T-helper 2 cell treated with Interferon-gamma antibody and Interleukin-4, amounts not matched to agents 5 μg/mL and 100 μg/mL, for 36 hours (primary cell): ENCODE measurements at regions not wholly inside any gene's neighbourhood (a gene's known extent, or its start where the extent isn't known, plus 50 kb on each side); places are given as distances from the start of the nearest gene placed in this dataset.
"Not testable (repeated sequence)": the region's sequence is repeated elsewhere in the genome, so short reads cannot be mapped to it uniquely, and the experiment has no call there.

Experiments
- DNase-seq: peaks from one replicate; pipeline ENCODE4 v3.0.0; 2021; ENCODE audit warnings: low spot score
- H3K27ac Mint-ChIP-seq: one replicate; pipeline ENCODE4 v1.8.0; 2021; ENCODE audit warnings: mild to moderate bottlenecking, mixed read lengths
- H3K27me3 Mint-ChIP-seq: one replicate; pipeline ENCODE4 v1.8.0; 2021; ENCODE audit warnings: low read depth, mixed read lengths
- H3K36me3 Mint-ChIP-seq: one replicate; pipeline ENCODE4 v1.8.0; 2021; ENCODE audit warnings: low read depth, mixed read lengths
- H3K4me1 Mint-ChIP-seq: one replicate; pipeline ENCODE4 v1.8.0; 2021; ENCODE audit warnings: low read depth, mixed read lengths
- H3K4me3 Mint-ChIP-seq: one replicate; pipeline ENCODE4 v1.8.0; 2022; ENCODE audit warnings: mild to moderate bottlenecking, moderate library complexity, mixed read lengths
- H3K9me3 Mint-ChIP-seq: one replicate; pipeline ENCODE4 v1.8.0; 2021; ENCODE audit warnings: mixed read lengths

- peaks cover 26% of the 10 kb centered on the region for H3K4me1 Mint-ChIP-seq
- no peaks in the 10 kb centered on the region for H3K36me3 Mint-ChIP-seq
- no peaks in the 10 kb centered on the region for H3K9me3 Mint-ChIP-seq
- H3K27ac Mint-ChIP-seq: no peak overlapping the region
- DNase-seq: no peak
- H3K27me3 Mint-ChIP-seq: no peaks in the 10 kb centered on the region
- H3K4me3 Mint-ChIP-seq: no peak overlapping the region
Measured at GRCh38 chr10:31130406-31130805, 98.7 kb upstream of the ZNF438 start.

GRCh38 chr10:31131251-31131650 is 99.6 kb upstream of the ZNF438 start:
- Mint-ChIP-seq H3K36me3 (no peaks in the 10 kb centered on the region), H3K9me3 (no peaks in the 10 kb centered on the region), H3K4me3 (no peak overlapping the region), H3K4me1 (peaks cover 35% of the 10 kb centered on the region), H3K27me3 (no peaks in the 10 kb centered on the region), H3K27ac (no peak overlapping the region)
- no peak for DNase-seq

- no peaks in the 10 kb centered on the region for H3K9me3 Mint-ChIP-seq
- DNase-seq: no peak
- no peaks in the 10 kb centered on the region for H3K27me3 Mint-ChIP-seq
- peak overlapping the region; percentile 66 for H3K4me3 Mint-ChIP-seq
- peak overlapping the region; percentile 87 for H3K27ac Mint-ChIP-seq
- peaks cover 46% of the 10 kb centered on the region for H3K4me1 Mint-ChIP-seq
- H3K36me3 Mint-ChIP-seq: no peaks in the 10 kb centered on the region
Measured at GRCh38 chr10:31132681-31133244, 101.1 kb upstream of the ZNF438 start.

GRCh38 chr10:31133251-31133791 is 101.7 kb upstream of the ZNF438 start:
- Mint-ChIP-seq H3K9me3 (no peaks in the 10 kb centered on the region), H3K36me3 (no peaks in the 10 kb centered on the region), H3K27me3 (no peaks in the 10 kb centered on the region), H3K4me1 (peaks cover 48% of the 10 kb centered on the region), H3K27ac (peak overlapping the region; percentile 87), H3K4me3 (peak overlapping the region; percentile 87)
- DNase-seq: no peak

- Mint-ChIP-seq H3K27ac (peak overlapping the region; percentile 95), H3K4me1 (peaks cover 48% of the 10 kb centered on the region), H3K36me3 (no peaks in the 10 kb centered on the region), H3K4me3 (peak overlapping the region; percentile 87), H3K9me3 (no peaks in the 10 kb centered on the region), H3K27me3 (no peaks in the 10 kb centered on the region)
- peak; percentile 52 for DNase-seq
Measured at GRCh38 chr10:31133792-31134310, 102.2 kb upstream of the ZNF438 start.

- Mint-ChIP-seq H3K36me3 (no peaks in the 10 kb centered on the region), H3K4me1 (peaks cover 45% of the 10 kb centered on the region), H3K27ac (peak overlapping the region; percentile 95), H3K9me3 (no peaks in the 10 kb centered on the region), H3K27me3 (no peaks in the 10 kb centered on the region), H3K4me3 (peak overlapping the region; percentile 87)
- DNase-seq: peak; percentile 63
Measured at GRCh38 chr10:31134311-31134952, 102.8 kb upstream of the ZNF438 start.

- Mint-ChIP-seq H3K4me1 (peaks cover 45% of the 10 kb centered on the region), H3K4me3 (peak overlapping the region; percentile 87), H3K9me3 (no peaks in the 10 kb centered on the region), H3K27me3 (no peaks in the 10 kb centered on the region), H3K36me3 (no peaks in the 10 kb centered on the region), H3K27ac (peak overlapping the region; percentile 95)
- no peak for DNase-seq
Measured at GRCh38 chr10:31135171-31135570, 103.5 kb upstream of the ZNF438 start.

GRCh38 chr10:31135791-31136190 is 104.1 kb upstream of the ZNF438 start:
- H3K36me3 Mint-ChIP-seq, H3K27me3 Mint-ChIP-seq, DNase-seq, H3K9me3 Mint-ChIP-seq: not testable (repeated sequence)
- H3K4me3 Mint-ChIP-seq: peak overlapping the region; percentile 87
- H3K4me1 Mint-ChIP-seq: peaks cover 45% of the 10 kb centered on the region
- H3K27ac Mint-ChIP-seq: peak overlapping the region; percentile 95

GRCh38 chr10:31136386-31136785 is 104.7 kb upstream of the ZNF438 start:
- Mint-ChIP-seq H3K4me1 (peaks cover 45% of the 10 kb centered on the region), H3K27me3 (no peaks in the 10 kb centered on the region), H3K36me3 (no peaks in the 10 kb centered on the region), H3K9me3 (no peaks in the 10 kb centered on the region), H3K4me3 (peak overlapping the region; percentile 87), H3K27ac (peak overlapping the region; percentile 95)
- no peak for DNase-seq

GRCh38 chr10:31136930-31137885 is 105.5 kb upstream of the ZNF438 start:
- Mint-ChIP-seq H3K36me3 (no peaks in the 10 kb centered on the region), H3K27ac (peak overlapping the region; percentile 86), H3K27me3 (no peaks in the 10 kb centered on the region), H3K4me3 (peak overlapping the region; percentile 87), H3K4me1 (peaks cover 44% of the 10 kb centered on the region), H3K9me3 (no peaks in the 10 kb centered on the region)
- DNase-seq: no peak

- no peaks in the 10 kb centered on the region for H3K36me3 Mint-ChIP-seq
- no peak for DNase-seq
- H3K27me3 Mint-ChIP-seq: no peaks in the 10 kb centered on the region
- H3K4me3 Mint-ChIP-seq: no peak overlapping the region
- H3K4me1 Mint-ChIP-seq: peaks cover 38% of the 10 kb centered on the region
- H3K9me3 Mint-ChIP-seq: no peaks in the 10 kb centered on the region
- no peak overlapping the region for H3K27ac Mint-ChIP-seq
Measured at GRCh38 chr10:31138026-31138553, 106.4 kb upstream of the ZNF438 start.

- no peak for DNase-seq
- Mint-ChIP-seq H3K27me3 (no peaks in the 10 kb centered on the region), H3K4me3 (no peak overlapping the region), H3K36me3 (no peaks in the 10 kb centered on the region), H3K27ac (no peak overlapping the region), H3K9me3 (no peaks in the 10 kb centered on the region), H3K4me1 (peaks cover 38% of the 10 kb centered on the region)
Measured at GRCh38 chr10:31139497-31139896, 107.8 kb upstream of the ZNF438 start.

GRCh38 chr10:31140716-31141115 is 109.1 kb upstream of the ZNF438 start:
- H3K4me3 Mint-ChIP-seq: no peak overlapping the region
- DNase-seq: no peak
- H3K9me3 Mint-ChIP-seq: no peaks in the 10 kb centered on the region
- no peaks in the 10 kb centered on the region for H3K27me3 Mint-ChIP-seq
- no peaks in the 10 kb centered on the region for H3K36me3 Mint-ChIP-seq
- H3K27ac Mint-ChIP-seq: no peak overlapping the region
- peaks cover 36% of the 10 kb centered on the region for H3K4me1 Mint-ChIP-seq
